ENCODE measurements at regions not wholly inside any gene's neighbourhood (a gene's known extent, or its start where the extent isn't known, plus 50 kb on each side); places are given as distances from the start of the nearest gene placed in this dataset.

- TF ChIP-seq POLR2AphosphoS2 (IDR thresholded peaks at IDR 0.05; ENCODE audit: low read depth, low read length) = no peak
- no peak for TF ChIP-seq SMAD1 (CRISPR knock-in tag; IDR thresholded peaks at IDR 0.05; ENCODE audit: borderline replicate concordance, low read depth)
- no peak for TF ChIP-seq PHB2 (IDR thresholded peaks at IDR 0.05; ENCODE audit: partially characterized antibody)
- no peak for TF ChIP-seq CTCF (CRISPR knock-in tag; IDR thresholded peaks at IDR 0.05)
- no peak for TF ChIP-seq DMTF1 (CRISPR knock-in tag; IDR thresholded peaks at IDR 0.05)
- TF ChIP-seq PHF5A (CRISPR knock-in tag; IDR thresholded peaks at IDR 0.05; ENCODE audit: low read depth, unreplicated experiment) = no peak
Observed at GRCh38 chrX:131219271-131219670, 69.8 kb downstream of the IGSF1 start.
